ENCODE measurements at regions not wholly inside any gene's neighbourhood (a gene's known extent, or its start where the extent isn't known, plus 50 kb on each side); places are given as distances from the start of the nearest gene placed in this dataset.

- no peak for TF ChIP-seq EZH2phosphoT487 (IDR thresholded peaks at IDR 0.05; ENCODE audit: borderline replicate concordance, low read length)
- no peak for TF ChIP-seq CTCF (IDR thresholded peaks at IDR 0.05; ENCODE audit: low read depth, low read length, poor library complexity, severe bottlenecking)
Measured at GRCh38 chr5:44933686-44934085, 124.9 kb downstream of the MRPS30 start.
